Fibroblast of mammary gland (primary cell): ENCODE measurements at regions not wholly inside any gene's neighbourhood (a gene's known extent, or its start where the extent isn't known, plus 50 kb on each side); places are given as distances from the start of the nearest gene placed in this dataset.

Experiments
- DNase-seq: peaks from one replicate; pipeline ENCODE4 v3.0.0-alpha.2; 2010; ENCODE audit warnings: low read depth
- H3K4me3 ChIP-seq: 2 replicates; pipeline ENCODE4 v1.5.1; 2011; ENCODE audit warnings: low read depth, mild to moderate bottlenecking, low read length, moderate library complexity; ENCODE audit not compliant: control insufficient read depth
- CTCF ChIP-seq: conservative IDR thresholded peaks from 2 replicates; pipeline ENCODE4 v1.5.1; 2011; ENCODE audit warnings: low read depth, low read length, inconsistent platforms; ENCODE audit not compliant: control insufficient read depth, insufficient read depth

- TF ChIP-seq CTCF, result no peak
Observed at GRCh38 chr1:80917826-80918225, 882.9 kb upstream of the ADGRL2 start.

DNA sequence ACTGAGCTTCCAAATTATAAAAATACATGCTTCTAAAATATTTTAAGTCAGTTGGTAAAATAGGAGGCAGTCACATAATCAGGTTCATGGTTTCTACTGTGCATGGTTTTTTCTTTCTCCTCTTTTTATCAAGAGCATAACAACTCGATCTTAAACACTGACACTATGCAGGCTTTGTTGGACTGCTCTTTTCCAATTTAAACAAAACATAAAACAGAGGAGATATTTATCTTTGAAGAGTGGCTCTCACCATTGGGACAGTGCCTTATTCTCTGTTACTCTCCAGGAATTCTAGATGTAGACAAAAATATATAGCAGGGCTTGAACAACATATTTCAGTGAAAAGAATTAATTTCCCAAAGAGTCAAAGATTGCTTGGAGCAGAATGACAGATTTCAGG, 883.5 kb upstream of the ADGRL2 start:
- TF ChIP-seq CTCF, result no peak
- DNase-seq, result no peak
- no peak overlapping the region for H3K4me3 ChIP-seq

More at GRCh38 chr1:80917826-80918225, 882.9 kb upstream of the ADGRL2 start:
- H3K4me3 ChIP-seq, result no peak overlapping the region
- DNase-seq, result no peak

DNA sequence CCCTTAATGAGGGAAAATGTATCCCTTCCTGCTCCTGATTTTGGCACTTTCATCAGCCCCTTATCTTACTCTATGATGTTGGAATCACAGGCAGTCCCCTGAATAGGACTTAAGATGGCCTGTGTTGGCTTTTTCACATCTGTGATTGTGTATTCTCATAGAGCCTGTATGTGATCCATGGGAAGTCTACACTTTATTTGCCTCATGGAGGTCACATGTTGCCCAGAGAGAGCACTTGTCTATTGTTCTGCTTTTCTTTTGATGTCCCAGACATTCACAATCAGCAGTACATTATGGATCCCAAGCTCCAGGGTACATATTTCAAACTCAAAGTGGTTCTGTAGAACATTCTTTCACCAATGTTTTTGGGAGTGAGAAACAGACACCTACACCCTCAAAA, 885.2 kb upstream of the ADGRL2 start:
- no peak overlapping the region for H3K4me3 ChIP-seq
- TF ChIP-seq CTCF, result no peak
- no peak for DNase-seq

GRCh38 chr1:80910426-80910825, 890.3 kb upstream of the ADGRL2 start:
- no peak overlapping the region for H3K4me3 ChIP-seq
- TF ChIP-seq CTCF, result no peak
- DNase-seq, result no peak

DNA sequence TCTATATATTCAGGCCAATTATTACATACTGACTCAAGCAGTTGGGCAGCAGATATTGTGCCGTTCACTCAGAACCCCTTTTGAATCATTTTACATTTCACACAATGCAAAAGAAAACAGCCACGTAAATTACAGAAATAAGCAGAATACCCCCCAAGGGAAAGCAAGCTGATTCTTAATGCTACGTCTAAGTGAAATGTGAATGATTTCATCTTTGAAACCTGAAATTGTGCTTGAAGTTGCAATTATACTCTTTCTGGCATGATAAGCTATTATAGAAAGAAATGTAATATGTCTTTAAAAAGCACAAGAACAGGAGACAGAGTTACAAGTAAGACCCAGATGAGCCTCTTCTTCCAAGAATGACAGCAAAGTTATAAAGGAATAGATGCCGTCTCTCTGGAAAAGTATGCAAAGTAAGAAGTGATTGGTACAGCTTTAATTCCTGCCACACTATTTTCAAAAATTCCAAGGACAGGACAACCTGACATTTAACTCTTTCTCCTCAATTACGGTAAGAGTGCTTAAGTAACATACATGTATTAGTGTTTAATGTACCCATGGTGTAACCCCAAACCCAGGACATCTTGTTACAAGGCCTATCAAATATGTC, 891.5 kb upstream of the ADGRL2 start:
- no peak for TF ChIP-seq CTCF
- no peak for DNase-seq
- H3K4me3 ChIP-seq, result no peak overlapping the region

- H3K4me3 ChIP-seq, result no peak overlapping the region
- DNase-seq, result no peak
- no peak for TF ChIP-seq CTCF
Observed at GRCh38 chr1:80896781-80897356, 903.9 kb upstream of the ADGRL2 start.
